CD14-positive monocyte (primary cell): ENCODE measurements at regions not wholly inside any gene's neighbourhood (a gene's known extent, or its start where the extent isn't known, plus 50 kb on each side); places are given as distances from the start of the nearest gene placed in this dataset.

Source experiments
- DNase-seq, 3 donors: peaks; one replicate each; pipeline ENCODE4 v3.0.0-alpha.2; 2011 to 2022
- H2AFZ ChIP-seq: 2 replicates; pipeline ENCODE4 v1.6.0; 2012; ENCODE audit warnings: mild to moderate bottlenecking, low read depth, low read length, inconsistent platforms; ENCODE audit not compliant: insufficient read depth, poor library complexity, severe bottlenecking
- H3K27ac ChIP-seq, 2 donors: 1 replicate in 1 of 2; 2 replicates in 1 of 2; pipeline ENCODE4 v1.5.1; 2012 to 2013; ENCODE audit warnings: low read length in 2 of 2, control low read depth in 1 of 2, inconsistent platforms in 1 of 2, low read depth in 1 of 2, mild to moderate bottlenecking in 1 of 2
- H3K27me3 ChIP-seq, 2 donors: one replicate each; pipeline versions ENCODE4 v1.6.0 to v1.6.1; 2011 to 2013; ENCODE audit warnings: low read length in 2 of 2; ENCODE audit not compliant: control insufficient read depth in 2 of 2, insufficient read depth in 2 of 2
- H3K36me3 ChIP-seq, 2 donors: replicated peaks in 1 of 2; 1 replicate in 1 of 2; 2 replicates in 1 of 2; pipeline versions ENCODE4 v1.5.1 to v1.6.1; 2012 to 2013; ENCODE audit warnings: low read length in 2 of 2, control low read depth in 1 of 2, inconsistent platforms in 1 of 2, mild to moderate bottlenecking in 1 of 2; ENCODE audit not compliant: insufficient read depth in 2 of 2, control insufficient read depth in 1 of 2
- H3K4me1 ChIP-seq, 2 donors: 1 replicate in 1 of 2; 2 replicates in 1 of 2; pipeline versions ENCODE4 v1.5.1 to v1.6.1; 2012 to 2013; ENCODE audit warnings: low read length in 2 of 2, control low read depth in 1 of 2, inconsistent platforms in 1 of 2, mild to moderate bottlenecking in 1 of 2, moderate library complexity in 1 of 2; ENCODE audit not compliant: insufficient read depth in 2 of 2, control insufficient read depth in 1 of 2
- H3K4me2 ChIP-seq: replicated peaks from 2 replicates; pipeline ENCODE3; 2012; ENCODE audit warnings: low read length, moderate library complexity, mild to moderate bottlenecking; ENCODE audit not compliant: poor library complexity, severe bottlenecking; ENCODE audit errors: extremely low read depth
- H3K4me3 ChIP-seq, 3 experiments: fragments of 200-600 bp in 1 of 3; sonication (generic) in 1 of 3; replicated peaks in 1 of 3; 1 replicate in 2 of 3; 2 replicates in 1 of 3; pipeline ENCODE4 v1.5.1; 2011 to 2013; ENCODE audit warnings: low read length in 3 of 3, mild to moderate bottlenecking in 3 of 3, control low read depth in 2 of 3, low read depth in 2 of 3, inconsistent platforms in 1 of 3, moderate library complexity in 1 of 3
- H3K79me2 ChIP-seq: 2 replicates; pipeline ENCODE4 v1.6.0; 2012; ENCODE audit warnings: mild to moderate bottlenecking, control low read depth, inconsistent platforms, low read length, moderate library complexity; ENCODE audit not compliant: insufficient read depth
- H3K9ac ChIP-seq: 2 replicates; pipeline ENCODE4 v1.6.0; 2017; ENCODE audit warnings: low read length, mild to moderate bottlenecking; ENCODE audit not compliant: insufficient read depth, poor library complexity, severe bottlenecking
- H3K9me3 ChIP-seq, 2 donors: replicated peaks in 1 of 2; 1 replicate in 1 of 2; 2 replicates in 1 of 2; pipeline versions ENCODE4 v1.5.1 to v1.6.1; 2012 to 2013; ENCODE audit warnings: low read length in 2 of 2, control low read depth in 1 of 2; ENCODE audit not compliant: control insufficient read depth in 1 of 2, insufficient read depth in 1 of 2
- H4K20me1 ChIP-seq: 2 replicates; pipeline ENCODE4 v1.6.0; 2012; ENCODE audit warnings: mild to moderate bottlenecking, low read length, control low read depth, moderate library complexity; ENCODE audit not compliant: insufficient read depth
- H3K27ac Mint-ChIP-seq, 7 donors: one replicate each; pipeline ENCODE4 v1.8.0; 2020; ENCODE audit warnings: mild to moderate bottlenecking in 7 of 7, mixed read lengths in 7 of 7, moderate library complexity in 6 of 7, inconsistent platforms in 2 of 7
- H3K27me3 Mint-ChIP-seq, 3 donors: one replicate each; pipeline ENCODE4 v1.8.0; 2021 to 2022; ENCODE audit warnings: low read depth in 3 of 3, mild to moderate bottlenecking in 3 of 3, mixed read lengths in 3 of 3, moderate library complexity in 3 of 3, inconsistent platforms in 1 of 3
- H3K36me3 Mint-ChIP-seq, 2 donors: one replicate each; pipeline ENCODE4 v1.8.0; 2020; ENCODE audit warnings: mixed read lengths in 2 of 2, inconsistent platforms in 1 of 2, mild to moderate bottlenecking in 1 of 2
- H3K4me1 Mint-ChIP-seq: one replicate; pipeline ENCODE4 v1.8.0; 2020; ENCODE audit warnings: mild to moderate bottlenecking, mixed read lengths
- H3K4me3 Mint-ChIP-seq, 2 donors: one replicate each; pipeline ENCODE4 v1.8.0; 2020; ENCODE audit warnings: mild to moderate bottlenecking in 2 of 2, mixed read lengths in 2 of 2, moderate library complexity in 1 of 2
- H3K9me3 Mint-ChIP-seq, 7 donors: one replicate each; pipeline ENCODE4 v1.8.0; 2020 to 2022; ENCODE audit warnings: mixed read lengths in 7 of 7, mild to moderate bottlenecking in 6 of 7, moderate library complexity in 6 of 7, inconsistent platforms in 2 of 7
- CTCF ChIP-seq: fragments of 200-600 bp; IDR thresholded peaks from one replicate; pipeline ENCODE4 v1.8.0; 2022; ENCODE audit warnings: antibody characterized with exemption, mild to moderate bottlenecking
- WGBS: methylation state at CpG from one replicate; pipeline ENCODE4 v1.1.5; 2013; ENCODE audit warnings: missing lambda C conversion rate; ENCODE audit not compliant: insufficient coverage; 5-methylcytosine and 5-hydroxymethylcytosine counted together
- intact Hi-C, 2 donors: fragments of 100-400 bp; cut with micrococcal nuclease; formaldehyde crosslinking; loops; one replicate each; pipeline versions ENCODE4 v1.15.0 to v1.15.1; 2023

- 93% methylated on average over 47 of the region's 49 CpGs for WGBS
- Histone ChIP-seq H3K36me3 (no peaks in the 10 kb centered on the region), H3K27me3 (no peaks in the 10 kb centered on the region), H3K9me3 (peaks cover 0 to 11% of the 10 kb centered on the region in 2 donors), H4K20me1 (no peaks in the 10 kb centered on the region), H3K4me2 (no peak overlapping the region), H3K79me2 (no peaks in the 10 kb centered on the region), H3K4me3 (no peak overlapping the region), H3K27ac (no peak overlapping the region), H2AFZ (no peak overlapping the region), H3K4me1 (no peaks in the 10 kb centered on the region), H3K9ac (no peak overlapping the region)
- H3K27me3 Mint-ChIP-seq, result peaks cover 0 to 1% (median 0%) of the 10 kb centered on the region in 3 donors
- DNase-seq, result no peak
- TF ChIP-seq CTCF, result no peak
- no peak overlapping the region for H3K27ac Mint-ChIP-seq
- H3K4me1 Mint-ChIP-seq, result no peaks in the 10 kb centered on the region
- intact Hi-C loops, result no loop called here
- peaks cover 0 to 11% (median 5%) of the 10 kb centered on the region in 7 donors for H3K9me3 Mint-ChIP-seq
- H3K36me3 Mint-ChIP-seq, result no peaks in the 10 kb centered on the region
- no peak overlapping the region for H3K4me3 Mint-ChIP-seq
Observed at GRCh38 chr9:11618241-11618805, 1005.5 kb upstream of the PTPRD start.

GRCh38 chr9:11632691-11633090 lies 1019.9 kb upstream of the PTPRD start:
- no peak overlapping the region for H3K27ac Mint-ChIP-seq
- Histone ChIP-seq H3K27me3 (no peaks in the 10 kb centered on the region), H2AFZ (no peak overlapping the region), H3K9me3 (peaks cover under 1 to 8% of the 10 kb centered on the region in 2 donors), H3K4me3 (no peak overlapping the region), H4K20me1 (no peaks in the 10 kb centered on the region), H3K4me2 (no peak overlapping the region), H3K36me3 (no peaks in the 10 kb centered on the region), H3K4me1 (no peaks in the 10 kb centered on the region), H3K79me2 (no peaks in the 10 kb centered on the region), H3K27ac (no peak overlapping the region), H3K9ac (no peak overlapping the region)
- intact Hi-C loops, result no loop called here
- no CpG with 5 or more reads among the region's 1 CpG for WGBS
- no peaks in the 10 kb centered on the region for H3K36me3 Mint-ChIP-seq
- H3K4me1 Mint-ChIP-seq, result no peaks in the 10 kb centered on the region
- H3K27me3 Mint-ChIP-seq, result peaks cover 0 to 2% (median 0%) of the 10 kb centered on the region in 3 donors
- peaks cover 1 to 16% (median 8%) of the 10 kb centered on the region in 7 donors for H3K9me3 Mint-ChIP-seq
- no peak for DNase-seq
- no peak for TF ChIP-seq CTCF
- H3K4me3 Mint-ChIP-seq, result no peak overlapping the region
